Astrocyte of the cerebellum (primary cell): ENCODE measurements at regions not wholly inside any gene's neighbourhood (a gene's known extent, or its start where the extent isn't known, plus 50 kb on each side); places are given as distances from the start of the nearest gene placed in this dataset.

Source experiments
- DNase-seq: peaks from one replicate; pipeline ENCODE4 v3.0.0-alpha.2; 2011; ENCODE audit warnings: low read depth
- H3K4me3 ChIP-seq: 2 replicates; pipeline ENCODE4 v1.5.1; 2011; ENCODE audit warnings: mild to moderate bottlenecking, low read depth, low read length, moderate library complexity
- CTCF ChIP-seq: IDR thresholded peaks from 2 replicates; pipeline ENCODE4 v1.5.1; 2012; ENCODE audit warnings: low read length, low read depth, moderate library complexity, mild to moderate bottlenecking; ENCODE audit errors: missing control alignments
- in situ Hi-C: cut with HindIII; loops from 2 replicates; pipeline ENCODE4 v1.10.0; 2017; ENCODE audit warnings: low sequenced_read_pairs

- no peak for DNase-seq
- no peak for TF ChIP-seq CTCF
- in situ Hi-C loops: no loop called here
- H3K4me3 ChIP-seq: no peak overlapping the region
Observed at GRCh38 chr11:128266893-128267292, 320.5 kb downstream of the ETS1 start.

GRCh38 chr11:128262463-128263345 is 324.7 kb downstream of the ETS1 start:
- H3K4me3 ChIP-seq: no peak overlapping the region
- no peak for DNase-seq
- in situ Hi-C loops: no loop called here
- TF ChIP-seq CTCF: no peak

GRCh38 chr11:128261011-128261421 is 326.3 kb downstream of the ETS1 start:
- no peak for TF ChIP-seq CTCF
- in situ Hi-C loops: no loop called here
- no peak overlapping the region for H3K4me3 ChIP-seq
- DNase-seq: no peak

DNA sequence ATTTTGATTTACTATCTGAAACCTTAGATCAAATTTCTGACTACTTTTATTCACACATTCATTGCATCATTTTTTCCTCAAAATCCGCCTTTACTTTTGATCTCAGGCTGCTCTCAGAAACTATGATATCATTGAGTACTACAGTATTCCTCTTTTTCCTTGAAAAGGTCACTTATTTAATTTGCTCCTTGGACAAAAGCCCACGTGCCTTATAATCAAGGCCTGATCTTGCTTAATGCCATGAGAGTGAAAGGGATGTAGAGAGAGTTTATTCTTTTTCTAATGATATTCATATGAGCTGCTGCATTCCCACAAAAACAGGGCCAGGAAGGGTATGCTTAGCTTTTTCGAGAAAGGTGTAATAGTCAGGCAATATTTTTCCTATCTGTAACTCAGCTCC is 327.0 kb downstream of the ETS1 start:
- no peak overlapping the region for H3K4me3 ChIP-seq
- no peak for DNase-seq
- TF ChIP-seq CTCF: no peak
- in situ Hi-C loops: no loop called here

DNA sequence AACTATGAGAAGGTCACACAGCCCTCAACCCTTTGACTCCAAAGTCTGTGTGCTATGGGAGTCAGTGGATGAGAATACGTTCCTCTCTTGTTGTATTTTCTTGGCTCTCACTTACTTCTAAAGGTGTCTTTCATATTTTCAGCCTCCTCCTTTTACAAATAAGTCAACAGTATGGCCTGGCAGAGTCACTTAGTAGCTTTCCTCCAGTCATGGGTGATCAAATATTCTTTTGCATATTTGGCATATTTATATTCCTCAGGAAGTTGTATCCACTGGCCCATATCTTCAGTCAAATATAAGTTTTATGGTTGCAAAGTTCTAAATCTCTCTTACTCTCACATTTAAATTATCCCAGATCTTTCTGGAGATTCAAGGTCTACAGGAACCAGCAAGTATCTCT is 327.5 kb downstream of the ETS1 start:
- no peak for TF ChIP-seq CTCF
- H3K4me3 ChIP-seq: no peak overlapping the region
- in situ Hi-C loops: no loop called here
- no peak for DNase-seq

DNA sequence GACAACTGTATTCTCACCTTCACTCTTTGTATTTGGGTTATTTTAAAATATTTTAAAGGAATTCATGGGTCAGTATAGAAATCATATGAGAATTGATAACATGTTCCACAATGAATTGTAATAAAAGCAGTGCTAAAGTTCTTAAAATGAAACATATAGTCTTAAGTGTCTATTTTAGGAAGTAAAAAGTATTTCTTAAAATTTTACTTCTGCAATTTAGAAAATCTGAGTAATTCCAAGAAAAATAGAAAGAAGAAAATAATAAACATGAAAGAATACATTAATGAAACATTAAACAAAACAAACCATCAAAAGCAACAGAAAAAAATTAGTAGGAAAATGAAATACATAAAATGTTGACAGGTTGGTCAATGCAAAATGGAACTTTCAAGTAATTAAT is 332.4 kb downstream of the ETS1 start:
- no peak for TF ChIP-seq CTCF
- no peak overlapping the region for H3K4me3 ChIP-seq
- no peak for DNase-seq
- in situ Hi-C loops: no loop called here
